ENCODE measurements at regions not wholly inside any gene's neighbourhood (a gene's known extent, or its start where the extent isn't known, plus 50 kb on each side); places are given as distances from the start of the nearest gene placed in this dataset.

- no peaks in the 10 kb centered on the region for H3K4me1 ChIP-seq (replicated peaks in 1 of 2)
- WGBS, 4 donors: 0% methylated on average over 1 of the region's 1 CpG
- H3K4me3 ChIP-seq: no peak overlapping the region
- H3K9me3 ChIP-seq (replicated peaks in 1 of 3): no peaks in the 10 kb centered on the region
- TF ChIP-seq POLR2A (IDR thresholded peaks at IDR 0.05) (no peak), CTCF (IDR thresholded peaks at IDR 0.05) (no peak)
- H3K27me3 ChIP-seq: peaks cover 15% of the 10 kb centered on the region
- DNase-seq: no peak
- no peaks in the 10 kb centered on the region for H3K36me3 ChIP-seq (replicated peaks in 1 of 2)
- intact Hi-C loops (cut with DNase I): no loop called here
- H3K27ac ChIP-seq: no peak overlapping the region
Observed at GRCh38 chrX:149298111-149298510, 207.0 kb downstream of the IDS start.

GRCh38 chrX:149296092-149296491 lies 209.0 kb downstream of the IDS start:
- 66 to 73% (median 69%) methylated on average over 5 of the region's 5 CpGs for WGBS, 4 donors
- intact Hi-C loops (cut with DNase I): no loop called here
- DNase-seq: no peak
- Histone ChIP-seq H3K9me3 (replicated peaks in 1 of 3) (no peaks in the 10 kb centered on the region), H3K27ac (no peak overlapping the region), H3K36me3 (replicated peaks in 1 of 2) (no peaks in the 10 kb centered on the region), H3K27me3 (peaks cover 15% of the 10 kb centered on the region), H3K4me3 (no peak overlapping the region), H3K4me1 (replicated peaks in 1 of 2) (no peaks in the 10 kb centered on the region)
- TF ChIP-seq CTCF (IDR thresholded peaks at IDR 0.05) (no peak), POLR2A (IDR thresholded peaks at IDR 0.05) (no peak)

GRCh38 chrX:149286940-149287349 lies 218.2 kb downstream of the IDS start:
- no peak overlapping the region for H3K27ac ChIP-seq
- H3K9me3 ChIP-seq (replicated peaks in 1 of 3): no peaks in the 10 kb centered on the region
- WGBS, 4 donors: 21 to 29% (median 24%) methylated on average over 4 of the region's 4 CpGs
- H3K4me3 ChIP-seq: no peak overlapping the region
- DNase-seq: peak; percentile 23 to 54 (median 35)
- H3K36me3 ChIP-seq (replicated peaks in 1 of 2): no peaks in the 10 kb centered on the region
- H3K27me3 ChIP-seq: peaks cover 3% of the 10 kb centered on the region
- intact Hi-C loops (cut with DNase I): no loop called here
- TF ChIP-seq CTCF (IDR thresholded peaks at IDR 0.05): peak; percentile 31 to 64 (median 44)
- TF ChIP-seq POLR2A (IDR thresholded peaks at IDR 0.05): no peak
- H3K4me1 ChIP-seq (replicated peaks in 1 of 2): no peaks in the 10 kb centered on the region

DNA sequence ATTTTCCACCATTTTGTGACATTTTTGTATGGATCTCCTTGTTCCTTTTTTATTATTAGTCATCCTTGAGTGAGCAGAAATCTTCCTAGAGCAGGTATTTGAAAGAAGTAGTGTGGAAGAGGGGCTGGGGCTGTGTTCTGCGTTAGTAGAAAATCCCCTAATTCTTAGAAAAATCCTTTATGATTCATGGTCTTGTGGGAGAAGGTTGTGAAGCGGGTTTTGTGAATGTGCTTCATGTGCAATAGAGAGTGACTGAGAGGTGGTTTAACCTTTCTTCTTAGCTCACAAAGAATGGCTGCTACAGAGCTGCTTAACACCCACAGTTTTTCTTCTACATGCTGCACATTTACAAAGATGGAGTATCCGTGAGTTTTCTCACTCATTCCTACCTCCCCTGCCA lies 220.5 kb downstream of the IDS start:
- intact Hi-C loops (cut with DNase I): no loop called here
- H3K4me3 ChIP-seq: no peak overlapping the region
- WGBS, 4 donors: 43 to 67% (median 58%) methylated on average over 3 of the region's 3 CpGs

More for the DNA sequence above, 220.5 kb downstream of the IDS start:
- TF ChIP-seq CTCF (IDR thresholded peaks at IDR 0.05) (no peak), POLR2A (IDR thresholded peaks at IDR 0.05) (no peak)
- Histone ChIP-seq H3K27ac (no peak overlapping the region), H3K4me1 (replicated peaks in 1 of 2) (no peaks in the 10 kb centered on the region), H3K9me3 (replicated peaks in 1 of 3) (no peaks in the 10 kb centered on the region), H3K27me3 (peaks cover 3% of the 10 kb centered on the region), H3K36me3 (replicated peaks in 1 of 2) (no peaks in the 10 kb centered on the region)
- DNase-seq: no peak
